ENCODE measurements at regions not wholly inside any gene's neighbourhood (a gene's known extent, or its start where the extent isn't known, plus 50 kb on each side); places are given as distances from the start of the nearest gene placed in this dataset.
A peak's percentile ranks its signal among the peaks of the same experiment; 100 is the strongest.
"Not testable (repeated sequence)": the region's sequence is repeated elsewhere in the genome, so short reads cannot be mapped to it uniquely, and the experiment has no call there.

- not testable (repeated sequence) for DNase-seq
Measured at GRCh38 chr11:3583476-3583875, 58.3 kb downstream of the ART5 start.

- not testable (repeated sequence) for DNase-seq
Measured at GRCh38 chr11:3581389-3581725, 60.4 kb downstream of the ART5 start.

- DNase-seq = peak; percentile 53
Measured at GRCh38 chr11:3580487-3581388, 61.1 kb downstream of the ART5 start.

GRCh38 chr11:3579600-3580459 lies 62.0 kb downstream of the ART5 start:
- not testable (repeated sequence) for DNase-seq

GRCh38 chr11:3576066-3576604 lies 65.7 kb downstream of the ART5 start:
- not testable (repeated sequence) for DNase-seq

DNA sequence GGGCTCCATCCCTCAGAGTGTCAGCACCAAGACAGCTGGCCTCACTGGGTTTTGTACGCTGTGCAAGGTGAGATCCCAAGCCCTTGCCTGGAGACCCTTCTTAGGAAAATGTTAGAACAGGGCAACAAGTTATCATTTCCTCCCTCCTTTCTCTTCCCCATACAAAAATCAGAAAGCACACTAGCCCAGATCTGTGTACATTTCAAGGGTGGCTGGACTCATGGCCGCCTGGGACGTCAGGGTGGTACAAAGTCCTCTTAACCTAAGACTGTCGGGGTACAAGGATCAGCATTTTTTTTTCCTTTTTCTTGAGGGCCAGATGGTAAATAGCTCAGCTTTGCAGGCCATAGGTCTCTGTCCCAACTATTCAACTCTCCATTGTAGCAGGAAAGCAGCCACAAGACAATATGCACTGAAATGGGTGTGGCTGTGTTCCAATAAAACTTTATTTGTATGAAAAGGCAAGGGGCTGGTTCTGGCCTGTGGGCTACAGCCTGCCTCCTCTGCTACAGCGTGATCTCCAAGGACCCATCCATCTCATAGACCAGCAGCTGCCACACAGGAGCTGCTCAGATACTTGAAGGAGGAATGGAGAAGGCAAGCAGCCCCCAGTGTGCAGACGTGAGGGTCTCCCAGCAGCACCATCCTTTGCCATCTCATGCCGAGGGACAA lies 68.7 kb downstream of the ART5 start:
- not testable (repeated sequence) for DNase-seq

DNA sequence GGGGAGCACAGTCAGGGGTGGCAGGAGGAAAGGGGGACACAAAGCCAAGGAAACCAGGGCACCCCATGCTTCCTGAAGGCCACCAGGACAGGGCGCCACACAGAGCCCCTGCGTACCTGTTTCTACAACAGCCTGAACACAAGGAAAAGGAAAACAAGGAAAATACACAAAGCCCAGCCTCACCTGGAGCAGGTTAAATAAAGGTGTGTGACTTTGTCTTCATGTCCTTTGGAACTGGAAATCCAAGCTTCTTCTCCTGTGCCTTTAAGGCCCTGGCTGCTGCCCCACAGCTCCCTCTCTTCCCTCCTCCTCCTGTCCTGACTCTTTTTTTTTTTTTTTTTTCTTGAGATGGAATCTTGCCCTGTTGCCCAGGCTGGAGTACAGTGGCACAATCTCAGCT lies 70.0 kb downstream of the ART5 start:
- not testable (repeated sequence) for DNase-seq

DNA sequence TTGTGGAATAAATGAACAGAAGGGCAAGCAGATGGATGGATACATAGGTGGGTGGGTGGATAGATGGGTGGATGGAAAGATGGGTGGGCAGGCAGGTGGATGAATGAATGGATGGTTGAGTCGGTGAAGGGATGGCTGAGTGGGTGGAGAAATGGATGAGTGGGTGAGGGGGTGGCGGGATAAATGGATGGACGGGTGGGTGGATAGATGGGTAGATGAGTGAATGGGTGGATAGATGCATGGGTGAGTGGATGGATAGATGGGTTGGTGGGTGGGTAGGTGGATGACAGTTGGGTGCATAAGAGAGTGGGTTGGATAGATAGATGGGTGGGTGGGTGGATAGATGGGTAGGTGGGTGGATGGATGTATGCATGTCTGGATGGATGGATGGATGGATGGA lies 76.0 kb downstream of the ART5 start:
- not testable (repeated sequence) for DNase-seq

DNA sequence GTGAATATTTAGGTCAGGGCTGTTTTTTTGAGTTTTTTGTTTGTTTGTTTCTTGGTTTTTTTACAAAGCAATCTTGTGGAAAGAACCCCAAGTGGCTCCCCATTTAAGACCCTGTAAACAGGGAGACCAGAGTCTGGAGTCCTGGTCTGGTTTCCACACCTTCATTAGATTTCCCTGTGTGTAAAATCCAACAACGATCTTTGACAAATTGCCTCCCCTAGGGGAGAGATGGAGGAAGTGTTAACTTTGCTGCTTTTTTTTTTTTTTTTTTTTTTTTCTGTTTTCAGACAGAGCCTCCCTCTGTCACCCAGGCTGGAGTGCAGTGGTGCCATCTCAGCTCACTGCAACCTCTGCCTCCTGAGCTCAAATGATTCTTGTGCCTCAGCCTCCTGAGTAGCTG lies 77.4 kb downstream of the ART5 start:
- not testable (repeated sequence) for DNase-seq

DNA sequence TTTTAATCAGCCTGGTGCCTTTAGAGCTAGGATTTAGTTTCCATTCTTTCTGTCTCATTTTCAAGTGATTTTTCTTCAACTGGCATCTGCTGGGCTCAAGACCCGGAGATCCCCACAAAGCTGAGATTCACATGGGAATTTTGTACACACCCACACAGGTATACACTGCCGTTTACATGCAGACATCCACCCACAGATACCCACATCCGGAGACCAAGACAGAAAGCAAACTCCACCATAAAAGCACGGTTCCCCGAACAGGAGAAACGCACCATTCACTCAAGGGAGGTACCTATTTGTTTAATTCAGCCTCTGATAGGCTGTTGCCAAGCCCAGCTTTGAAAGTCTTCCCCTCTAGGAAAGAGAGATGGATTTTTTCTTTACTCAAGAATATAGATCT lies 87.2 kb downstream of the ART5 start:
- not testable (repeated sequence) for DNase-seq

- DNase-seq = not testable (repeated sequence)
Measured at GRCh38 chr11:3544990-3545389, 96.8 kb downstream of the ART5 start.

- DNase-seq = not testable (repeated sequence)
Measured at GRCh38 chr11:3538220-3538619, 103.6 kb downstream of the ART5 start.

GRCh38 chr11:3537254-3537653 lies 104.5 kb downstream of the ART5 start:
- not testable (repeated sequence) for DNase-seq

GRCh38 chr11:3532958-3533357 lies 108.8 kb downstream of the ART5 start:
- DNase-seq = not testable (repeated sequence)

DNA sequence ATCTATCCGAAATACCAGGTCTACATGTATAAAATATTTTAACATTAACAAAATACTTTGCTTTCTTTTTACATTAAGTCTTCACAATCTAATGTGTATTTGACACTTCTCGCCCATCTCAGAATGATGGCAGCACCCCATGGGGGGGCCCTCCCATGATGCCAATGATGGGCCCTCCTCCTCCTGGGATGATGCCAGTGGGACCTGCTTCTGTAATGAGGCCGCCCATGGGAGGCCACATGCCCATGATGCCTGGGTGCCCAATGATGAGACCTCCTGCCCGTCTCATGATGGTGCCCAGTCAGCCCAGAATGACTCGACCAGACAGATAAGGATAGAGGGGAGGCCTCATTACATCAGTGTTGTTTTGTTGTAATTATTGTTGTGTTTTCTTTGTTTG lies 110.5 kb downstream of the ART5 start:
- not testable (repeated sequence) for DNase-seq

GRCh38 chr11:3523567-3523966 lies 118.2 kb downstream of the ART5 start:
- not testable (repeated sequence) for DNase-seq

DNA sequence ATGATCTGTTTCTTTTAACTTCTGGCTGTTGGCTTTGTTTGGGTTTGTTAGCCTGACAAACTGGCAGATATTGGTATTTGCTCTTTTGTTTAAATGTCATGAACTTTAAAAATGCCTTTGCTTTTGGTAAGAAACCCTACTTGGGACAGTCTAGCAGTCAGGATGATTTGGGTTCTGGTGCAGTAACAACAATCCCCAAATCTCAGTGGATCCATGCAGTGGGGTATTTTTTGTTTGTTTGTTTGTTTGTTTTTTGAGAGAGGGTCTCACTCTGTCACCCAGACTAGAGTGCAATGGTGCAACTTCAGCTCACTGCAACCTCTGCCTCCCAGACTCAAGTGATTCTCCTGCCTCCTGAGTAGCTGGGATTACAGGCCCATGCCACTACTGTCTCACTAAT lies 120.9 kb downstream of the ART5 start:
- not testable (repeated sequence) for DNase-seq

GRCh38 chr11:3519841-3520240 lies 122.0 kb downstream of the ART5 start:
- DNase-seq = not testable (repeated sequence)

DNA sequence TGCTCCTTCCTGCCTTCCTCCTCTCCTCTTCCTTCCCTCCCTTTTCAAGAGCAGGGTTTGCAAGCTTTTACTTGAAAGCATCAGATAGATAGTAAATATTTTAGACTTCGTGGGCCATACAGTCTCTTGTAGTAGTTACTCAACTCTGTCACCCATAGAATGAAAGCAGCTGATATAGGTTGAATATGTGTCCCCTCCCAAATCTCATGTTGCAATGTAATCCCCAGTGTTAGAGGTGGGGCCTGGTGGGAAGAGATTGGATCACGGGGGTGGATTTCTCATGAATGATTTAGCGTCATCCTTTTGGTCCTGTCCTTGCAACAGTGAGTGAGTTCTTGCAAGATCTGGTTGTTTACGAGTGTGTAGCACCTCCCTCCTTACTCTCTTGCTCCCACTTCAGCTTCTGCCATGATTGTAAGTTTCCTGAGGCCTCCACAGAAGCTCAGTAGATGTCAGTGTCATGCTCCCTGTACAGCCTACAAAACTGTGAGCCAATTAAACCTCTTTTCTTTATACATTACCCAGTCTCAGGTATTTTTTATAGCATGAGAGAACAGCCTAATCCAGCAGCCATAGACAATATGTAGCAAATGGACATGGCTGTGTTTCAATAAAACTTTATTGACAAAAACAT lies 124.7 kb downstream of the ART5 start:
- DNase-seq = not testable (repeated sequence)

DNA sequence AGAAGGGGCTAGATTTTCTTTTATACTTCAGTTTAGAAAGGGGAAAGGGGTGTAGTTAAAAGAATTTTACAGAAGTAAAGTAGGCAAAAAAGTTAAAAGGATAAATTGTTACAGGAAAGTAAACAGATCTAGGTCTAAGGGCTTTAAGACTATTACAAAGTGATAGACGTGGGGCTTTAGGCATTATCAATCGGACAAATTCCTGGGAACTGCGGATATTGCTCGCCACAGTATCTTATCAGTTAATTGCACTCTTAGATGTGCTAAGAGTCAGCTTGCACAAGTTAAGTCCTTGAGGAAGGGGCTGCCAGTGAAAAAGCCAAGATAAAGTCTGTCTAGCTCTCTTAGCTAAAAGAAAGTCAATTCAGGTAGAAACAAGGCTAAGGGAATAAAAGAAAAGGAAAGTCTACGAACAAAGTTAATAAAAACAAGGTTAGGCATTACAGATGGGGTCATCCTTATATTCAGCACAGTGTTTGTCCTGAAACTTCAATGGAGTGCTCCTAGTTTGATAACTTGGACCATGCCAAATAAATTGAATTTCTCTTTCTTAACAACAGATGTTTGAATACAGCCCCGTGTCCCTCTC lies 125.4 kb downstream of the ART5 start:
- DNase-seq = not testable (repeated sequence)

DNA sequence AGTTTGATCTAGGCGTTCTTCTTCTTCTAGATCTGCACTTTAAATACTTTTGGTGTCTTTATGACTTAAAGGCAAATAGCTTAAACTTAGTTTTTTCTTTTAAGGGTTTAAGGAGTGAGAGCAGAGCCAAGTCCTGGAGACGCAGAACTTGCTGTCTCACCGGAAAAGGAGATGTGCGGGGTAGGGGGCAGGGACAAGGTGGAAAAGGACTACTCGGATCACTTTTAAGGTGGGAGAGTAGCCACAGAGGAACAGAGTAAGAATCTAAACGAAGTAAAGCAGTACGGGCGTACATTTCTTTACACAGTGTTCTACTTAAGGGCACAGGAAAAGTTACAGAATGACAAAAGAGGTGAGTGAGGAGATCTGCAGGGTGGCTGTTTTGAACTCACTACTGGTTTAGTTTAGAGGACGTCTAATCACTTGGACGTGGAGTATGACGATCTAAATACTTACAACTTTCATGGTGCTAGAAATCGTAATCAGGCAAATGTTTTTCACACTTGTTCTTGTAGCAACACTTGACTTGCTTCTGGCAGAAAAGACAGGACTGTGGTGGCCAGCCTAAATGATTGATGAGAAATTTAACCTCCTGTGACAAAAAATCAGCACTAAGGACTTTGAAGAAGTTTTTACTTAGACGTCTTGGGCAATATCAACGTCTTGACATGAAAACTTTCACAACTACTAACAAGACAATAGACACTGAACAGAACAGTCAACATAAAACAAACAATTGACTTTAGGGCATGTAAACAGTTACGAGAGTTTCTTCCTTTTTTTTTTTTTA lies 127.0 kb downstream of the ART5 start:
- DNase-seq = not testable (repeated sequence)
